HG03175 (cell line): ENCODE measurements at regions not wholly inside any gene's neighbourhood (a gene's known extent, or its start where the extent isn't known, plus 50 kb on each side); places are given as distances from the start of the nearest gene placed in this dataset.
"Not testable (repeated sequence)": the region's sequence is repeated elsewhere in the genome, so short reads cannot be mapped to it uniquely, and the experiment has no call there.

Source experiments
- ATAC-seq: cut with Tn5 transposase; IDR thresholded peaks from one replicate; pipeline ENCODE4 v1.9.1; 2021; ENCODE audit warnings: mild to moderate bottlenecking, moderate library complexity; ENCODE audit not compliant: unreplicated experiment

DNA sequence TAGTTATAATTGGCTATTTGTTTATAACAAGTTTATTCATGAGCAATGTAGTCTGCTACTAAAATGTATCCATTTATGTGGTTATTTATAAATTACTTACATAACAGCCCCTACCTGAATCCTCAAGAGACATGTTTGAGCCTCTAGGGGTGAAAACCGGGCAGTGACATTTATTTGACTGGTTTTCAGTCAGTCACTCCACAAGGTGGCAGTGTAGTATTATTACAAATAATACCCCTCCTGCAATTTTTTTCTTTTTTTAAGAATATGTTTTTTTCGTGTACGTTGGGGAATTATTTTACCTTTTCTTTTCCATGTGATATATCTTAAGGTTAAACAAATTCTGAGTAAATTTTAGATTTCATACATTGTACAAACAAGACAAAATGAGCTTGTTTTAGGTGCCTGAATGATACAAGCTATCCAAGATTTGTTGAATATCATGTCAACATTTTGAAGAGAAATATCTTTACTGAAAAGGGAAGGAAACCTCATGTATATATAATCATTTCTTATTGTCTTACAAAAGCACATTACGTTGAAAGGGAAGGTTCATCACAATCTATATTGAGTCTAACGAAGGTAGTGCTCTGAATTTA is 598.7 kb upstream of the TECRL start:
- ATAC-seq: no peak

- ATAC-seq: no peak
These were observed 565.9 kb upstream of the TECRL start for GRCh38 chr4:64975177-64975576.

DNA sequence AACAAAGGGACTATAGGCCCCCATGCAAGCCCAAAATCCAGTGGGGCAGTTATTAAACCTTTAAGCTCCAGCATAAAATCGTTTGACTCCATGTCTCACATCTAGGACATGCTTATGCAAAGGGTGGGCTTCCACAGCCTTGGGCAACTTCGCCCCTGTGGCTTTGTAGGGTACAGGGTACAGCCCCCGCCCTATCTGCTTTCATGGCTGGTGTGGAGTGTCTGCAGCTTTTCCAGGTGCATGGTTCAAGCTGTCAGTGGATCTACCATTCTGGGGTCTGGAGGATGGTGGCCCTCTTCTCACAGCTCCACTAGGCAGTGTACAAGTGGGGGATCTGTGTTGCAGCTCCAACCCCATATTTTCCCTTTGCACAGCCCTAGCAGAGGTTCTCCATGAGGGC is 559.8 kb upstream of the TECRL start:
- ATAC-seq: no peak

GRCh38 chr4:64967286-64967685 is 558.0 kb upstream of the TECRL start:
- ATAC-seq: no peak

GRCh38 chr4:64960516-64960915 is 551.3 kb upstream of the TECRL start:
- ATAC-seq: no peak

GRCh38 chr4:64940698-64941097 is 531.4 kb upstream of the TECRL start:
- no peak for ATAC-seq

DNA sequence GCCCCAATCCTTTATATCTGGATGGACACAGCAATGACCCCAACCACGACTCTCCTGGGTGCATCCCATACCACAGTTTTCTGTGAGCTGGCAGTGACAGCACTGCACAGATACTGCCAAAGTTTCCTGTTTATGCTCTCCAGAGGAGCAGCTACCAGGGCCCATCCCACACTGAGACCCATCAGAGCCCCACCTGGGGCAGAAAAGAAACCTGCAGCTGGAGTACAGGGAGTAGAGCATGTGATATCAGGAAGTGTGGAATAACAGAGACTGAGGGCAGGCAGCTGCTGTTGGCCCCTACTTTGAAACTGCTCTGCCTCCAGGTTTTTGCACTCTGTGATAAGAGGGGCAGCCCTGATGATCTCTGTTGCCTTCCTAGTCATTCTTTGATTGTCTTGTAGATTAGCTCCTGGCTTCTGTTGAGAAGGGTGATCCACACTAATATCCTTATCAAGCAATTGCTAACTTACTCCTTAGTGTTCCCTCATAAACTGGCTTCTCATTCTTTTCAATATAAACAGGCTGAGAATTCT is 526.3 kb upstream of the TECRL start:
- ATAC-seq: no peak

GRCh38 chr4:64911846-64912245 is 502.6 kb upstream of the TECRL start:
- ATAC-seq: no peak

DNA sequence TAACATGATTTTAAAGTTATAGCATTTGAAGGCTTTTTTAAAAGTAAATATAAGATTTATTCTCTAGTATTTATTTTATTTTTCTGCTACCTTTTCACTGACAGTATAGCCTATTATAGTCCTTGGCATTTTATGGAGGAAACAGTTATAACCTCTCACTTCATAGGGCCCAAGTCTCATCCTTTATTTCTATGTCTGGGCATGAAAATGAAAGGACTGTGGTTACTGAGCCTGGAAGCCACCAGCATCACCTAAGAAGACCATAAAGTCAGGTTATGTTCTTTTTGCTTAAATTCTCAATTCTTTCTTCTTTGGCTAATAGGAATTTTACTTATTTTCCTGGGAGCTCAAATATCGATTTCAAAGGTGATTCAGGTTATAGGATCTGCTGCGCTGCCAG is 494.7 kb upstream of the TECRL start:
- no peak for ATAC-seq

DNA sequence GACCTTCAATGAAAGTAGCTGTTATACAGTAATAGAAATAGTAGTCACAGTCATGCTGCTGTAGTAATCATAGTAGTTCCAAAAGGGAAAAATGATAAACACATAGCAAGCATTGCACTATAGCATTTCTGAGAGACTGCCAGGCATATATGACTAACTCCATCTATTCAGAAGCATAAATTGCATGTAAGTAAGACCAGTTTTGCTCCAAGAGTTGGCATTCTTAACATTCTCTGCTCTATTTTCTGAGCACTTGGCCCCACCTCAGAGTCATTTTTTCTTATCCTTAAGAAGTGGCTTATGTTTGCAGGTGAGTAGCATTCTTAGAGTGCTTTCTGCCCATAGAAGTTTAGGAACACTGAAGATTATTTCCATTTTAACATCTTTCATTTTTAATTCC is 490.3 kb upstream of the TECRL start:
- ATAC-seq: no peak

GRCh38 chr4:64899030-64899429 is 489.8 kb upstream of the TECRL start:
- ATAC-seq: not testable (repeated sequence)

GRCh38 chr4:64897683-64898082 is 488.4 kb upstream of the TECRL start:
- no peak for ATAC-seq

- no peak for ATAC-seq
These were observed 485.8 kb upstream of the TECRL start for GRCh38 chr4:64895031-64895430.

GRCh38 chr4:64893205-64893604 is 484.0 kb upstream of the TECRL start:
- ATAC-seq: no peak

GRCh38 chr4:64889906-64890610 is 480.8 kb upstream of the TECRL start:
- no peak for ATAC-seq

- ATAC-seq: no peak
These were observed 474.0 kb upstream of the TECRL start for GRCh38 chr4:64883087-64883807.

DNA sequence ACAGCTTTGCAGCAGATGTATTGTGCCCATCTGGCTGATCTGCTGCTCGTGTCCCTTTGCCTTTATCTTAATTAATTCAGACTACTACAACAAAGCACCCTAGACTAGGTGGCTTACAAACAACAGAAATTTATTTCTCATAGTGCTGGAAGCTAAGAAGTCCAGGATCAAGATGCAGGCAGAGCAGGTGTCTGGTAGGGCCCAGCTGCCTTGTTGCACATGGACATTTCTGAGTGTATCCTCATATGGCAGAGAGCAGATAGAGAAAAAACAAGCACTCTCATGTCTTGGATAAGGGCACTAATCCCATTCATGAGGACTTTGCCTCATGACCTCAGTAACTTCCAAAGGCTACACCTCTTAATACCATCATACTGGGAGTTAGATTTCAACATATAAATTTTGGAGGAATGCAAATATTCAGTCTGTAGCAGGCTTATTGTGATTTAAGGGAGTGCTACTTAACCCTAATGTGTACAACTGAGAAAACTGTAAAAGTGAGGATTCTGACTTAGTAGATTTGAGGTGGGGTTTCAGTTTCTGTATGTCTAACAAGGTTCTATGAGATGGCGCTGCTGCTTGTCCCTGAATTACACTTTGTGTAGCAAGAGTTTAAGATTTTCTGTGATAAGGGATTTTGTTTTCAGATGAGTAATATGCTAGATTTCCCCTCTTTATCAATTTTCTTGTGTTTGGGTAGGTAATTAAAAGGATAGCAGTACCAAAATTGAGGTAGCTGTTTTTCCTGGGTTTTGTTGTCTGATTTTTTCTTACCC is 473.2 kb upstream of the TECRL start:
- ATAC-seq: no peak

DNA sequence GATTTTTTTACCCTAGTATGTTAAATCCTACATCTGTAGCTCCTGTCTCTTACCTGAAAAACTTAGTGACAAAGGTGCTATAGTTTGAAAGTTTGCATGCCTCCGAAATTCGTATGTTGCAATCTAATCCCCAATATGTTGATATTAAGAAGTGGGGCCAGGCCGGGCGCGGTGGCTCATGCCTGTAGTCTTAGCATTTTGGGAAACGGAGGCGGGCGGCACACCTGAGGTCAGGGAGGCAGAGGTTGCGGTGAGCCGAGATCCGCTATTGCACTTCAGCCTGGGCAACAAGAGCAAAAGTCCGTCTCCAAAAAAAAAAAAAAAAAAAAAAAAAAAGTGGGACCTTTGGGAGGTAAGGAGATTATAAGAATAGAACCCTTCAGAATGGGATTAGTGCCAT is 471.3 kb upstream of the TECRL start:
- ATAC-seq: no peak

- no peak for ATAC-seq
These were observed 466.8 kb upstream of the TECRL start for GRCh38 chr4:64876021-64876420.

GRCh38 chr4:64870558-64870957 is 461.3 kb upstream of the TECRL start:
- ATAC-seq: no peak

- ATAC-seq: no peak
These were observed 448.6 kb upstream of the TECRL start for GRCh38 chr4:64857815-64858214.
